ENCODE measurements at regions not wholly inside any gene's neighbourhood (a gene's known extent, or its start where the extent isn't known, plus 50 kb on each side); places are given as distances from the start of the nearest gene placed in this dataset.

DNA sequence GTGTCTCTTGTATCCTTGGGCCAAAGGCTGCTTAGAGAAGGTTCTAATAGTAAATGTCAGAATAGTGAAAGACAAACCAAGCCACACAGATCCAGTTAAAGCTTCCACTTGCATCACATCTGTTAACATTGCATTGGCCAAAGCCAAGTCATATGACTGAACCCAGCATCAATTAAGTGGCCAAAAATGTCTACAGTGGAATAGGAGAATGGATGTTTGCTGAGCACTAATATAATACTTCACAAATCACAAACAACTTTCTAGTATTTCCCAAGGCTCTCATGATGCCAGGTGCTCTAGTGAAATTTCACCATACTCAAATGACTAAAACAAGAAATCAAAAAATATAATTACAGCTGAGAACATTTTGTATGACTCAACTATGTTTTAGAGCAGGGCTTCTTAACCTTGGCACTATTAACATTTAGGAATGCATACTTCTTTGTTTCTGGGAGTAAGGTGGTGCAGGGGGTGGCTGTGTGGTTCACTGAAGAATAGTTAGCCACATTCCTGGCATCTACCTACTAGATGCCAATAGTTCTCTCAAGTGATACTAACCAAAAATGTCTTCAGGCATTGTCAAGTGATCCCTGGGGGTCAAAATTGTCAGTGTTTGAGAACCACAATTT is 148.0 kb upstream of the SPTLC3 start:
- no peak for ATAC-seq
- no peaks in the 10 kb centered on the region for H3K36me3 ChIP-seq
- no peak overlapping the region for H3K27ac ChIP-seq
- H3K9me3 ChIP-seq, result peaks cover 0 to 17% (median 0%) of the 10 kb centered on the region in 11 donors
- peaks cover 0 to 4% (median 0%) of the 10 kb centered on the region in 7 donors for H3K27me3 ChIP-seq
- no peaks in the 10 kb centered on the region for H3K4me1 ChIP-seq
- no peak overlapping the region for H3K4me3 ChIP-seq
- TF ChIP-seq, protein P1, sequence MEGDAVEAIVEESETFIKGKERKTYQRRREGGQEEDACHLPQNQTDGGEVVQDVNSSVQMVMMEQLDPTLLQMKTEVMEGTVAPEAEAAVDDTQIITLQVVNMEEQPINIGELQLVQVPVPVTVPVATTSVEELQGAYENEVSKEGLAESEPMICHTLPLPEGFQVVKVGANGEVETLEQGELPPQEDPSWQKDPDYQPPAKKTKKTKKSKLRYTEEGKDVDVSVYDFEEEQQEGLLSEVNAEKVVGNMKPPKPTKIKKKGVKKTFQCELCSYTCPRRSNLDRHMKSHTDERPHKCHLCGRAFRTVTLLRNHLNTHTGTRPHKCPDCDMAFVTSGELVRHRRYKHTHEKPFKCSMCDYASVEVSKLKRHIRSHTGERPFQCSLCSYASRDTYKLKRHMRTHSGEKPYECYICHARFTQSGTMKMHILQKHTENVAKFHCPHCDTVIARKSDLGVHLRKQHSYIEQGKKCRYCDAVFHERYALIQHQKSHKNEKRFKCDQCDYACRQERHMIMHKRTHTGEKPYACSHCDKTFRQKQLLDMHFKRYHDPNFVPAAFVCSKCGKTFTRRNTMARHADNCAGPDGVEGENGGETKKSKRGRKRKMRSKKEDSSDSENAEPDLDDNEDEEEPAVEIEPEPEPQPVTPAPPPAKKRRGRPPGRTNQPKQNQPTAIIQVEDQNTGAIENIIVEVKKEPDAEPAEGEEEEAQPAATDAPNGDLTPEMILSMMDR (IDR thresholded peaks at IDR 0.05), result no peak
- DNase-seq, result no peak
- intact Hi-C loops (cut with DNase I), result no loop called here

DNA sequence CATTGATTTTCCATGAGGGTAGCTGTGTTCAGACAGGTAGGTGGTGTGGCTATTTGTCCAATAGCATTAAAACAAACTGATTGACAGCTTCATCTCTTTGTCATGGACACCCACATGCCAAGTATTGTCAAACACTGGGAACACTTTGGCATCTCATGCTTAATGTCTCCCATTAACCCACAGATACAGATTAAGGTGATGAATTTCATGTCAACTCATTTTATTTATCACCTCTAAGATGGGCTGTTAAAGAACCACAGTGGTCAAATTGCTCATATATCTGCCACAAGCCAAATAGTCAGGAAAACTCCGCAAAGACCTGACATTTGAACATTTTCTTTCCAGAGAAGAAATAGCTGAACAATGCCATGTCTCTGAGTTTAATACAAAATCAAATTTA is 139.1 kb upstream of the SPTLC3 start:
- no peak for DNase-seq
- TF ChIP-seq, protein P1 (IDR thresholded peaks at IDR 0.05), result no peak
- WGBS, 2 donors, result 93 to 95% methylated on average over 1 of the region's 1 CpG

DNA sequence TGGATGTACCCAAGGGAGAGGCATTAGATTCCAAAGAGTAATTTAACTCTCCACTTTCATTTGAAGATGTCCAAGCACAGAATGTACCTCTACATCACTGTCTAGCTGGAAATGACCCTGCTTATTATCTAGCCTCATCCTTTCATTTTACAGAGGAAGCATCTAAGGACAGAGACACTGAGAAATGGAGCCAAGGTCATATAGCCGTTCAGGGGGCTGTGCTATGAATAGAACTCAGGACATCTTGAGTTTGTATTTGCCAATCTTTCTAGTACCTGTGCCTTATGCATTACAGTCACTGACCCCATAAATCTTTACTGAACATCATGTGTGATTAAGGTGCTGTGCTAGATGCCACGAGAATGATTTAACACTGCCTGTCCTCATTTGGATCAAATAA is 138.2 kb upstream of the SPTLC3 start:
- no peak for DNase-seq
- TF ChIP-seq, protein P1 (IDR thresholded peaks at IDR 0.05), result no peak
- Histone ChIP-seq H3K27me3 (peaks cover 0 to 9% (median 0%) of the 10 kb centered on the region in 7 donors), H3K4me3 (no peak overlapping the region), H3K9me3 (no peaks in the 10 kb centered on the region), H3K4me1 (no peaks in the 10 kb centered on the region), H3K36me3 (no peaks in the 10 kb centered on the region), H3K27ac (no peak overlapping the region)
- no peak for ATAC-seq
- WGBS, 2 donors, result 53 to 57% methylated on average over 2 of the region's 2 CpGs
- intact Hi-C loops (cut with DNase I), result no loop called here

More for the DNA sequence above, 139.1 kb upstream of the SPTLC3 start:
- no peaks in the 10 kb centered on the region for H3K9me3 ChIP-seq
- H3K4me1 ChIP-seq, result no peaks in the 10 kb centered on the region
- H3K36me3 ChIP-seq, result no peaks in the 10 kb centered on the region
- H3K4me3 ChIP-seq, result no peak overlapping the region
- no peak for ATAC-seq
- peaks cover 0 to 9% (median 0%) of the 10 kb centered on the region in 7 donors for H3K27me3 ChIP-seq
- no peak overlapping the region for H3K27ac ChIP-seq
- intact Hi-C loops (cut with DNase I), result no loop called here

DNA sequence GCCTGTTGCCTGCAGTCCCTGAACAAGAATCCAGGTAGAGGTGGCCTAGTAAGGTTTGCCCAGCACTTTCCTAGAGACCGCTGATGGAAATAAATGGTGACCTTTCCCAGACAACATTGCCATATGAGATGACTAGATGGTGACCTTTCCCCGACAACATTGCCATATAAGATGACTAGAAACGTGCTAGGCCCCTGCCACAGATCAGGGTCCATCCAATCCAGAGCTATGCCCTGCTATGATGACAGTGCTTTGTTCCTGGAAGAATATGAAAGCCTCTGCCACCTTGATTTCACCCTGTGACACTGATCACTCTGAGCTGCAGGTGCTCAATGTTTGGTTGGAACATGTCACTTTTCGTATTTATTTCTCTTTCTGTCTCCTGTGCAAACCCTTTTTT is 133.8 kb upstream of the SPTLC3 start:
- WGBS, 2 donors, result 80 to 87% methylated on average over 4 of the region's 4 CpGs
- Histone ChIP-seq H3K27me3 (peaks cover 0 to 11% (median 0%) of the 10 kb centered on the region in 7 donors), H3K4me1 (peaks cover 0 to 6% (median 0%) of the 10 kb centered on the region in 9 donors), H3K9me3 (no peaks in the 10 kb centered on the region), H3K27ac (no peak overlapping the region), H3K36me3 (no peaks in the 10 kb centered on the region), H3K4me3 (no peak overlapping the region)
- ATAC-seq (no peak), DNase-seq (no peak)
- intact Hi-C loops (cut with DNase I), result no loop called here
- TF ChIP-seq, protein P1 (IDR thresholded peaks at IDR 0.05), result no peak

Data from heart right ventricle (tissue), 16 donors.